RWPE1 (cell line): ENCODE measurements at regions not wholly inside any gene's neighbourhood (a gene's known extent, or its start where the extent isn't known, plus 50 kb on each side); places are given as distances from the start of the nearest gene placed in this dataset.

ENCODE experiments used
- CTCF ChIA-PET: fragments of 350-600 bp; sonication (Branson Sonifier 250); formaldehyde crosslinking; extraction: SDS; loops from one replicate; lab custom pipeline; 2021; lab: Yijun Ruan, JAX
- POLR2A ChIA-PET: fragments of 400-600 bp; formaldehyde crosslinking; extraction: SDS; loops from one replicate; lab custom pipeline; 2020; ENCODE audit warnings: antibody characterized with exemption; ENCODE audit not compliant: low non-redundant PET; lab: Yijun Ruan, JAX
- DNase-seq: peaks from one replicate; pipeline ENCODE4 v3.0.0; 2012; ENCODE audit warnings: low spot score
- H3K27ac ChIP-seq: fragments of 450-650 bp; 2 replicates; pipeline ENCODE4 v1.5.1; 2017
- TF ChIP-seq, protein P1 (sequence below): fragments of 450-650 bp; conservative IDR thresholded peaks from 2 replicates; pipeline ENCODE4 v1.5.1; 2017; ENCODE audit warnings: low read depth, mild to moderate bottlenecking

DNA sequence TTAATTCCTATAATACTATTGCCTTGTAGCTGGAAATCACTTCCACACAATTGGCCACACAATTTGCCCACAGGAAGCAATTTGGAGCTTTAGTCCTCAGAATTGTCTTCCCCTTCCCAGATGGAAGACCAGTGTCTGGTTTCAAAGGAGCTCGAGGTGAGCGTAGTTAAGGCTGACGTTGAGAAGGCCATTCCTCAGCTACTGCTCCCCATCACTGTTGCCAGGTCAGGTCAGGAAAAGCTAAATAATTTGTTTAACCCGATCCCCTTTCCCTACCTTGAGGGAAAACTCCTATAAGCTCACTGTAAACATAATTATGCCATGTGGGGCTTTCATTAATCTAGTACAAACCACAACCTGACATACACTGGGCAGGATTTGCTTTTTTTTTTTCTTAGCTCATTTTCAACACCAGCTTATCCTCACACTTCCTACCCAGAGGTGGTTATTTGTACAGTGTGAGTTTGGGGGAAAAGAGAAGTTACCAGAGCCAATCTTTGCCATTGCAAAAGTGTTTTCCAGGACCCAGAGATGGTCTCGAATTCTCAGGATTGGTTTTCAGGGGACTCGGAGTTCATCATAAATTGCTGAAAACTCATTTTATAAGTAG lies 242.7 kb downstream of the CLIC5 start:
- ChIA-PET POLR2A (no interaction called here), CTCF (interaction anchor here (1.1 kb wide), 1 partner anchor 158 kb away, joined by 4 read pairs; no protein-coding TSS in a partner anchor)
- DNase-seq: no peak
- TF ChIP-seq, protein P1, sequence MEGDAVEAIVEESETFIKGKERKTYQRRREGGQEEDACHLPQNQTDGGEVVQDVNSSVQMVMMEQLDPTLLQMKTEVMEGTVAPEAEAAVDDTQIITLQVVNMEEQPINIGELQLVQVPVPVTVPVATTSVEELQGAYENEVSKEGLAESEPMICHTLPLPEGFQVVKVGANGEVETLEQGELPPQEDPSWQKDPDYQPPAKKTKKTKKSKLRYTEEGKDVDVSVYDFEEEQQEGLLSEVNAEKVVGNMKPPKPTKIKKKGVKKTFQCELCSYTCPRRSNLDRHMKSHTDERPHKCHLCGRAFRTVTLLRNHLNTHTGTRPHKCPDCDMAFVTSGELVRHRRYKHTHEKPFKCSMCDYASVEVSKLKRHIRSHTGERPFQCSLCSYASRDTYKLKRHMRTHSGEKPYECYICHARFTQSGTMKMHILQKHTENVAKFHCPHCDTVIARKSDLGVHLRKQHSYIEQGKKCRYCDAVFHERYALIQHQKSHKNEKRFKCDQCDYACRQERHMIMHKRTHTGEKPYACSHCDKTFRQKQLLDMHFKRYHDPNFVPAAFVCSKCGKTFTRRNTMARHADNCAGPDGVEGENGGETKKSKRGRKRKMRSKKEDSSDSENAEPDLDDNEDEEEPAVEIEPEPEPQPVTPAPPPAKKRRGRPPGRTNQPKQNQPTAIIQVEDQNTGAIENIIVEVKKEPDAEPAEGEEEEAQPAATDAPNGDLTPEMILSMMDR: no peak
- no peak overlapping the region for H3K27ac ChIP-seq

- H3K27ac ChIP-seq: no peak overlapping the region
- ChIA-PET POLR2A (no interaction called here), CTCF (no interaction called here)
- TF ChIP-seq, protein P1: no peak
- no peak for DNase-seq
These were observed 243.6 kb downstream of the CLIC5 start for GRCh38 chr6:45772051-45772450.

DNA sequence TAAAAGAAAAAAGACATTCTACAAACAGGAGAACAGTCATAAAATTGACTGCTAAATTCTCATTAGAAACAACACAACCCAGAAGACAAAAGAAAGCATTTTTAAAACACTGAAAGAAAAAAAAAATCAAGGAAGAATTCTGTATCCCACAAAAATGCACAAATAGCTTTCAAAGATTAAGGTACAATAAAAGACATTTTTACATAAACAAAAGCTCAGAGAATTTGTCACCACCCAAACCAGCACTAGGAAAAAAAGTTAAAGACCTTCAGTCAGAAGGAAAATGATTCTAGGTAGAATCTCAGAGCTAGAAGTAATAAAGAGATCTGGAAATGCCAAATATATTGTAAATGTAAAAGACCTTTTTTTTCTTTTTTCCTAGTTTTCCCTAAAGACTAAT lies 252.4 kb downstream of the CLIC5 start:
- DNase-seq: no peak
- POLR2A ChIA-PET: no interaction called here
- H3K27ac ChIP-seq: no peak overlapping the region
- CTCF ChIA-PET: interaction anchor here (0.8 kb wide), 1 partner anchor 1288 kb away, joined by 3 read pairs; no protein-coding TSS in a partner anchor
- TF ChIP-seq, protein P1: no peak

- CTCF ChIA-PET: no interaction called here
- TF ChIP-seq, protein P1: no peak
- DNase-seq: no peak
- POLR2A ChIA-PET: no interaction called here
- H3K27ac ChIP-seq: no peak overlapping the region
These were observed 256.2 kb downstream of the CLIC5 start for GRCh38 chr6:45759472-45759810.

GRCh38 chr6:45758787-45759471 lies 256.7 kb downstream of the CLIC5 start:
- CTCF ChIA-PET: no interaction called here
- TF ChIP-seq, protein P1: no peak
- H3K27ac ChIP-seq: no peak overlapping the region
- no peak for DNase-seq
- POLR2A ChIA-PET: no interaction called here

DNA sequence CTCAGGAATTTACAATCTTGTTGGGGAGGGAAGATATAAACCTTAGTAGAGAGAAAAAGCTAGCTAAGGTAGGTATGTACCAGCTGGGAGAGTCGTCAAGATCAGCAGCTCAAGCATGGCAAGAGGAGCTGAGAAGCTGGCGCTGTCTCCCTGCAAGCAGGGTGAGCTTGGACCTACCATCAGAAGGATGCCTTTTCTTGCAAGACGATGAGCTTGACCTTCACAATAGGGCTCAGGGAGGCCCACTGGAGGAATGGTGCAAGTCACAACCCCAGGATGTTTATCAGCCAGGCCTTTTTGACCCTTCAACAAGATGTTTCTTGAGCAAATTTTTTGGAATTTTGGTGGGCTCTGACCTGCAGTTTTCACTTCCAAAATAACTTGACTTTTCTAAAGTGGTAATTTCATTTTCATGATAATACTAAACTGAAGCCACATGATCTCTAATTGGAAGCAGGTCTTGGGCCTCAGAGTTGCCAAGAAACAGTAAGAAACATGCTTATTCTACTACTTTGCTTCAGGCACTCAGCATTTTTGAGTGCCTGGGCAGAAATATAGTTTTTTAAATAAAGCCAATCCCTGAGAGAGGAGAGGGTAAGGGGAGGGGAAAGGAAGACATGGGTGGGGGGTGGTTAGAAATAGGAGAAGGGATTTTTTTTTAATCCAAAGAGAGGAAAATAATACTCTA lies 258.1 kb downstream of the CLIC5 start:
- H3K27ac ChIP-seq: no peak overlapping the region
- no peak for DNase-seq
- ChIA-PET POLR2A (no interaction called here), CTCF (interaction anchor here (0.7 kb wide), 1 partner anchor 456 kb away, joined by 3 read pairs; no protein-coding TSS in a partner anchor)
- TF ChIP-seq, protein P1: no peak
